Hematopoietic multipotent progenitor cell (in vitro differentiated cells): ENCODE measurements at regions not wholly inside any gene's neighbourhood (a gene's known extent, or its start where the extent isn't known, plus 50 kb on each side); places are given as distances from the start of the nearest gene placed in this dataset.

Experiments
- DNase-seq, 3 donors: peaks; one replicate each; pipeline ENCODE4 v3.0.0-alpha.2; 2011 to 2015; ENCODE audit warnings: low read depth in 2 of 3, low spot score in 2 of 3

DNA sequence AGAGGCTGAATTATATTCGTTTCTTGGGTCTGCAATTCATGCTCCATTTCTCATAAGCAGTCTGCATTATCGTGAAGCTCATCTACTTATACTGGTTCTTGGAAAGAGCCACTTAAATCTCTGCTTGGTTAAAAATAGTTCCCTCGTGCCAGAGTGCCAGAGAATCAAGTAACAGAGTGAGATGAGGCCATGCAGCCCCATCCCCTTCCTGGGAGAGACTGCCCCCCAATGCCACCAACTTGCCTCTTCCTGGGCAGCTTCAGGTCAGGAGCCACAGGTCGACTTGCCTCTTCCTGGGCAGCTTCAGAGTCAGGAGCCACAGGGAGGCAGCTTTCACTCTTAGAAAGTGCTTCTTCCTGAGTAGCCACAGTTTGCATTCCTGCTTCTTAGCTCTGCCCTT is 223.9 kb upstream of the ZBED5 start:
- DNase-seq, result no peak

DNA sequence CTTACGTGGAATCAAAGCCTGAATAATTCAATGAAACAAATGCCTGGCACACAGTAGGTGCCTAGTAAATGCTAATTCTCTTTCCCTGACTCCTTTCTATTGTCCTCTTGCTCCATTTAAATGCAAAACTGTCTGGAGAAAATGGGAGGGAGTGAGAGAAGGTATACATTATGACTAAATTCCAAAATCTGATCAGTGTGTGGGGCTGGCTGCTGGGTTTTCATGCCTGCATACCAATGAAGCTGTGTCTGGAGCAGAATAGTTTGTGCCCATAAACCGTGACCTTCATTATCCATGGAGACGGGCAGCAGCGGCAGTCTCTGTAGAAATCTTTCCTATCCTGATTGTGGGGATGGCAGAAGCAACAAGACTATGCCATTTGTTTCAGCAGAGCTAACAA is 223.4 kb upstream of the ZBED5 start:
- DNase-seq, result no peak

GRCh38 chr11:11078344-11079086 is 220.7 kb upstream of the ZBED5 start:
- no peak for DNase-seq

DNA sequence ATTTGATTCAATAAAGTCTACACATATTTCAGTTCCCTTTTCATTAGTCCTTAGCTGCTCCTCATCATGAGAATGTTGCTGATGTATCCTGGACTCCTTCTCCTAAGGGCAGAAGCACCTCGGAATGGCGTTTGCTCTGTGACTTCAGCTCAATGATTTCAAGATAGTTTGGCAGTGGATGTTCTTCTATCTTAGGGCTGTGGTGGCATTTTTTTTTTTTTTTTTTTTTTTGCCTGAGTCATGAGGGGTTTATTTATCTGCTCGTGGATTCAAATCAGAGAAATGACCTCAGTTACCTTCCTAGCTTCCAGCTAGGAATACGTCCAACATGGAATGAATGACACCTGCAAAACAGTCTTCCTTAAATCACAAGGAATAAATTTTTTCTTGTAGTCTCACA is 220.0 kb upstream of the ZBED5 start:
- no peak for DNase-seq

GRCh38 chr11:11076879-11077278 is 219.0 kb upstream of the ZBED5 start:
- no peak for DNase-seq

- DNase-seq, result no peak
These were observed 218.4 kb upstream of the ZBED5 start for GRCh38 chr11:11076276-11076675.

- no peak for DNase-seq
These were observed 217.8 kb upstream of the ZBED5 start for GRCh38 chr11:11075515-11076171.

DNA sequence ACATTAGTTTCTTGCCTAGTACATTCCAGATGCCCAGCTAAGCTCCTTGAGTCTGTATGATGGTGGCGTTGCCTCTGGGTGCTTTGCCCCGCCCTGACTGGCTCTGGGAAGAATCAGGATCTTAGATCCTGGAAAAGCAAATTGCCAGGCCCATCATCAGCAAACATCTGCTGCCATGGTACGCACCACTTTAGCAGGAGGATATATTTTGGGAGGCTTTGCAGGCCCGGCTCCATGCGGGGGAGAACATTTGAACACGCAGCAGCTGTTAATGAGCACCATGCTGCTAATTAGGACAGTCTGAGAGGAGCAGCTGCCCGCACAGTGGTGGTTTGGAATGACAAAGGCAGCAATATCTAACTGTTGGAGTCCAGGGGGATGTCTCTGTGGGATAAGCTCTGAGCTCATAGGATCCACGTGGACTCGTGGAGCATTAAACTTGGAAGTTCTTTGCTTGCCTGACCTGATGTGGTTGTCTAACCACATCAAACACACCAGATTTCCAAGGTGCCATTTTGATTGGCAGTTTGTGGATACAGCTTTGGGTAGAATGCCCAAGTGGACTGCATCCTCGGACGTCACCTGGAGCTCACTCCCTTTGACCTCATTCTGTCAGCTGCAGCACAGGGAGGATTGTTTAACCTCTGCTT is 217.0 kb upstream of the ZBED5 start:
- no peak for DNase-seq

GRCh38 chr11:11073996-11074395 is 216.1 kb upstream of the ZBED5 start:
- no peak for DNase-seq

GRCh38 chr11:11072067-11072466 is 214.2 kb upstream of the ZBED5 start:
- no peak for DNase-seq

DNA sequence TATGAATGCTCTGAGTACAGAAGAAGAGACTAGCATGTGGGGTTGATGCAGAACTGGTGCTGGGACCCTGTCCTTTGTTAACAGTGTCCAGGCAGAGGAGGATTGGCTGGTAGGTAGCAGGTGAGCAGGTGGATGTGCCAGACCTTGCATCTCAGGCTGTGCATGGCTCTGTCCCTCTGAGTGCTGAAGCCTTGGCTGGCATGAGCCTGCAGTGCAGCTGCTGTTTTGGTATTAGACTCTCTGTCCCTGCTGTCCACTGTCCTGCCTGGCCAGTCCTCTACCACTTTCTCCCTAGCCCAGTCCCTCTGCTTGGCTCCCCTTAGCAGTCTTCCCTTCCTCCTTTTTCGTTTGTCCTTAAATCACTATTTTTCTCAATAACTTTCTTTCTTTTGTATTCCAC is 213.6 kb upstream of the ZBED5 start:
- no peak for DNase-seq

- DNase-seq, result no peak
These were observed 213.1 kb upstream of the ZBED5 start for GRCh38 chr11:11070976-11071375.

DNA sequence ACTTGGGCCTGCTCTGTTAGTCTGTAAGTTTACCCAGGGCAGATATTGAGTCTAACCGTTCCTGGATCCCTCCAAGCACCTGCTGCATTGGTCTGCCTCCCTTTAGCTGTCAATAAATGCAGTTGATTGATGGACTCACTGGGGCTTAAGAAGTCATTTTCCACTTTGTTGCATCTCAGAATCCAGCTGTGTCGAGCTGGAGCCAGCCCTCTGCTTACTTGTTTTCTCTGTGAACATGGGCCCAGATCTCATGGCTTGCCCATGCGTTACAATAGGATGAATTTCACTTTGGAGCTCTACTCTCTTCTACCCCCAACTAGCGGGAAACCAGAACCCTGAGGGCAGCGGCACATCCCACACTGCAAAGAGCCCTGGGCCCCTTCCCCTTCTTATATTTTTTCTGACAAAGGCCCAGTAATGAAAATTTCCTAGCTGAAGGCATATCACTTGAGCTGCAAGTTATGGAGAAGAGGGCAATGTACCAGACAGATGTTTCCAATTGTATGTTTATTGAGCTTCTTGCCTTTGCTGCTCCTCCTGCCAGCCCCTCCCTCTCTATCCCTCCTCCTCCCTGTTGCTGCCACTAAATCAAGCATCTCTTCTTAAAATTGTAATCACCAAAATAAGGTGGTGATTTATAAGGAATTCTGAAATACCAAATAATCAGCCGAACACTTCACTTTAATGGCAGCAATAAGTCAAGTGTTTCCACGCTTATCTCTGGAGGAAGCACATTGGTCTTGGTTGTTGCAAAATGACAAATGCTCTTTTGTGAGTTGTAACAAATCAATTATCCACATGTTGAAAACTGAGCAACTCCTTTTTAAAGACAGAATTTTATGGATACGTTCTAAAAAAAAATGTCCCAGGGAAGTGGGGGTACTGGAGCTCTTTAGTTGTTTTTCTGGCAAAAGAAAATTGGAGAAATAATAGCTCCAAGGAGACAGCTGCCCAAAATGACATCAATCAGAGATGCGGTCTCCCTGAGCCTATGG is 212.3 kb upstream of the ZBED5 start:
- no peak for DNase-seq

- DNase-seq, result no peak
These were observed 210.3 kb upstream of the ZBED5 start for GRCh38 chr11:11068113-11068512.

DNA sequence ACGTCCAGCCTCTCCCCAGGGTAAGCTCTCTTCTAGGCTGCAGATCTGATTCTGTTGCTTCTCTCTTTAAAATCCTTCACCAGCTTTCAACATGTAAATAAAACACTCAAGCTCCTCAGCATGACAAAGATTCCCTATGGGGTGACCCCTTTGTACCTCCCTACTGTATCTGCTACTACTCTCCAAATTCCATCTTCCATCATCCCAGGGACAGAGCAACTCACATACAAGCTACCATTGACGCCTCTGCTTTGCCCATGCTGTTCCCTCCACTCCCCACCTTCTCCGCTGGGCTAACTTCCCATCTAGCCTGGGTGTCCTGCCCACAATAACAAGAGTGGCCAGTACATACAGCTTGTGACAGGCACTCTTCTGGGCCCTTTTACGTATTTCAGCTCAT is 207.5 kb upstream of the ZBED5 start:
- no peak for DNase-seq

- no peak for DNase-seq
These were observed 199.6 kb upstream of the ZBED5 start for GRCh38 chr11:11057472-11057854.

- DNase-seq, result no peak
These were observed 199.1 kb upstream of the ZBED5 start for GRCh38 chr11:11056749-11057471.

DNA sequence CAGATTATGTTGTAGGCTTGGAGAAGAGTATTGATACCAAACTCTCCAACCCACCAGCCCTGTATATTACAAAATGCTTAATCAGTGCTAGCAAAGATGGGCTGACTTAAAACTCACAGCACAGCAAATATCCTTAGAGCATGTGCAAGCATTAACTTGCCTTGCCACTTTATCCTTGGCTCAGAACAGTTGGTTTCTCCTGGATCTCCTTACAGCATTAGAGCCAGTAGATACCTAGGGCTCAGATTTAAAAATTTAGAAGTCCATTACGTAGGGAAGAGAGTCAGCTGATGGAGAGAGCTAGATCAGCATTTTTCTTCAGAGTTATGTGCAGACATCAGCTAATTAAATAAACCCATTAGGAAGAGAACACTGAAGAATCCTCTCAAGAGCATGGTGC is 198.5 kb upstream of the ZBED5 start:
- DNase-seq, result no peak

- no peak for DNase-seq
These were observed 190.2 kb upstream of the ZBED5 start for GRCh38 chr11:11047851-11048610.

- DNase-seq, result no peak
These were observed 188.9 kb upstream of the ZBED5 start for GRCh38 chr11:11046781-11047180.
